ENCODE measurements at regions not wholly inside any gene's neighbourhood (a gene's known extent, or its start where the extent isn't known, plus 50 kb on each side); places are given as distances from the start of the nearest gene placed in this dataset.

DNA sequence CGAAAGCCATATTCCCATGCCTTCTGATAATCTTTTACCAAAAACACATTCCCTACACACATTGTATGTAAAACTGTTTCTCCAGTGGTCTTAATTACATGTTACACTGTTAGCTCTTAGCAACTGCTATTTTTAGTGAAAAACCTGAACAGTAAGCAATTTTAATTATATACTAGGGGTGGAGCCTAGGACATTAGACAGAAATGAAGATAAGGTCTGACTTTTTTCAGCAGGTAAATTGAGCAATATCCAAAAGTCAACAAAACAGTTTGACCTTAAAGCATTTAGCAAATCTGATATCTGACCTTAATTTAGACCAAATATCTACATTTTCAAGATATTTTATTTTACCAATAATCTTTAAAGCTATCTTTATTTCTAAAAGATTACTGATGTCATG lies 60.2 kb downstream of the PDE6H start:
- no peak overlapping the region for H2BK5ac ChIP-seq (ENCODE audit: low read depth, low read length, poor library complexity, severe bottlenecking)

DNA sequence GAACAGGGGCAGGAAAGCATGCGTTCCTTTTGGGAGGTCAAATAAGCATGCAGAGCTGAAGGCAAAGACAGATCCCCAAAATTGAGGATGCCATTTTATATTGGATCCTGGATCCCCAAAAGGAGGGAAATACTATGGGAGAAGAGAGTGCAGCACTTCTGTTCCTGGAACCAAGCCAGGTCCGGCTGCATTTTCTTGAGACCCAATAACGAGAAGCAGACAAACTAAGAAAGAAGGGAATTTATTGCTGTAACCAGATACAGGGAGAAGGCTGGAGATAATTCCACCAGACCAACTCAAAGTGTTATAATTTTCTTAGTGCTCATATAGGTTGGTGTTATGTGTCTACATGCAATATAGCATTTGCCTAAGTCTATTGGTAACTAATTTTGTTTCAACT lies 60.8 kb downstream of the PDE6H start:
- no peak overlapping the region for H2AFZ ChIP-seq (ENCODE audit: low read depth, low read length)
- no peaks in the 10 kb centered on the region for H3K9me3 ChIP-seq (ENCODE audit: control insufficient read depth, low read length)
- H4K8ac ChIP-seq (ENCODE audit: low read length), result no peak overlapping the region
- H3K14ac ChIP-seq (ENCODE audit: low read length in 2 of 2), result no peak overlapping the region
- H3K36me3 ChIP-seq (ENCODE audit: control insufficient read depth in 1 of 2, insufficient read depth in 2 of 2, low read depth in 1 of 2, low read length in 2 of 2), result no peaks in the 10 kb centered on the region
- H2BK120ac ChIP-seq (ENCODE audit: low read depth, low read length), result no peak overlapping the region
- no peaks in the 10 kb centered on the region for H3K27me3 ChIP-seq (ENCODE audit: control insufficient read depth in 1 of 2, insufficient read depth in 1 of 2, low read length in 2 of 2)
- no peak overlapping the region for H3K18ac ChIP-seq (ENCODE audit: low read depth in 1 of 2, low read length in 2 of 2)
- WGBS, result 56% methylated on average over 3 of the region's 3 CpGs
- H2BK5ac ChIP-seq (ENCODE audit: low read depth, low read length, poor library complexity, severe bottlenecking), result no peak overlapping the region
- no peak overlapping the region for H3K27ac ChIP-seq (ENCODE audit: low read length, poor library complexity, severe bottlenecking)
- no peak overlapping the region for H3K4me2 ChIP-seq (ENCODE audit: low read length, poor library complexity, severe bottlenecking)
- H3K4me1 ChIP-seq (ENCODE audit: control insufficient read depth, insufficient read depth, low read depth, low read length), result peaks cover 1% of the 10 kb centered on the region
- H2BK12ac ChIP-seq (ENCODE audit: low read length in 2 of 2), result no peak overlapping the region
- no peaks in the 10 kb centered on the region for H3K79me1 ChIP-seq (replicated peaks; ENCODE audit: low read length, poor library complexity, severe bottlenecking)
- no peak overlapping the region for H3K23ac ChIP-seq (ENCODE audit: low read length in 2 of 2)
- H3K9ac ChIP-seq (ENCODE audit: low read length), result no peak overlapping the region
- DNase-seq, result no peak
- H3K4ac ChIP-seq (ENCODE audit: low read depth in 1 of 2, low read length in 2 of 2), result no peak overlapping the region
- no peak overlapping the region for H2AK5ac ChIP-seq (ENCODE audit: low read length, severe bottlenecking)
- no peak overlapping the region for H4K91ac ChIP-seq (ENCODE audit: low read length)
- H3K4me3 ChIP-seq (ENCODE audit: insufficient read depth in 1 of 2, low read depth in 1 of 2, low read length in 2 of 2), result no peak overlapping the region
- no peak overlapping the region for H2BK15ac ChIP-seq (ENCODE audit: low read depth, poor library complexity, severe bottlenecking)

More for the DNA sequence above, 60.2 kb downstream of the PDE6H start:
- H3K23ac ChIP-seq (ENCODE audit: low read length in 2 of 2), result no peak overlapping the region
- no peaks in the 10 kb centered on the region for H3K36me3 ChIP-seq (ENCODE audit: control insufficient read depth in 1 of 2, insufficient read depth in 2 of 2, low read depth in 1 of 2, low read length in 2 of 2)
- no peak overlapping the region for H2BK120ac ChIP-seq (ENCODE audit: low read depth, low read length)
- no peak overlapping the region for H2AK5ac ChIP-seq (ENCODE audit: low read length, severe bottlenecking)
- no peaks in the 10 kb centered on the region for H3K27me3 ChIP-seq (ENCODE audit: control insufficient read depth in 1 of 2, insufficient read depth in 1 of 2, low read length in 2 of 2)
- H3K9ac ChIP-seq (ENCODE audit: low read length), result no peak overlapping the region
- H2BK15ac ChIP-seq (ENCODE audit: low read depth, poor library complexity, severe bottlenecking), result no peak overlapping the region
- H3K79me1 ChIP-seq (replicated peaks; ENCODE audit: low read length, poor library complexity, severe bottlenecking), result no peaks in the 10 kb centered on the region
- no peak overlapping the region for H2BK12ac ChIP-seq (ENCODE audit: low read length in 2 of 2)
- no peak overlapping the region for H3K18ac ChIP-seq (ENCODE audit: low read depth in 1 of 2, low read length in 2 of 2)
- DNase-seq, result no peak
- no peak overlapping the region for H4K8ac ChIP-seq (ENCODE audit: low read length)
- H3K9me3 ChIP-seq (ENCODE audit: control insufficient read depth, low read length), result peaks cover 5% of the 10 kb centered on the region
- no peak overlapping the region for H3K4me3 ChIP-seq (ENCODE audit: insufficient read depth in 1 of 2, low read depth in 1 of 2, low read length in 2 of 2)
- no peak overlapping the region for H3K14ac ChIP-seq (ENCODE audit: low read length in 2 of 2)
- no peak overlapping the region for H2AFZ ChIP-seq (ENCODE audit: low read depth, low read length)
- no peak overlapping the region for H3K4ac ChIP-seq (ENCODE audit: low read depth in 1 of 2, low read length in 2 of 2)
- no peak overlapping the region for H3K27ac ChIP-seq (ENCODE audit: low read length, poor library complexity, severe bottlenecking)
- H3K4me2 ChIP-seq (ENCODE audit: low read length, poor library complexity, severe bottlenecking), result no peak overlapping the region
- H4K91ac ChIP-seq (ENCODE audit: low read length), result no peak overlapping the region
- 89% methylated on average over 1 of the region's 1 CpG for WGBS
- peaks cover 1% of the 10 kb centered on the region for H3K4me1 ChIP-seq (ENCODE audit: control insufficient read depth, insufficient read depth, low read depth, low read length)

DNA sequence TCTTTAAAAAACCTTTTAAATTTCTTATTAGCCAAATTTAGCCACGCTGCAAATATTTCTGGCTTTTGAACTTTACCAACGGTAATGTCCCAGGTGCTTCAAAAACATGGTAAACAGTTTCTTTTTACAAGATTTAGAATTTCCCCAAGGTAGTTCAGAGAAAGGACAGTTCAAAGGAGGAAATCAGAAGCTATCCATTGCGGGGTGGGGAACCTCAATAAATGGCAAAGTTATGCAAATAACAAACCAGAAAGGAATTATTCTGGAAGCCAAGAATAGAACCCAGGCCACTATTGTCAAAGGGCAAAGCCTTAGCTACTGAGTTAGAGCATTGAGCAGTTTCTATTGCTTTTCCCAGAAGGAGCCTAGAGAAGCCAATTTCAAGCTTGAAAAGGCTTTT lies 62.3 kb downstream of the PDE6H start:
- Histone ChIP-seq H3K4ac (ENCODE audit: low read depth in 1 of 2, low read length in 2 of 2) (no peak overlapping the region), H3K79me1 (replicated peaks; ENCODE audit: low read length, poor library complexity, severe bottlenecking) (no peaks in the 10 kb centered on the region), H3K4me1 (ENCODE audit: control insufficient read depth, insufficient read depth, low read depth, low read length) (peaks cover 1% of the 10 kb centered on the region), H3K9me3 (ENCODE audit: control insufficient read depth, low read length) (no peaks in the 10 kb centered on the region), H2AK5ac (ENCODE audit: low read length, severe bottlenecking) (no peak overlapping the region), H2BK5ac (ENCODE audit: low read depth, low read length, poor library complexity, severe bottlenecking) (no peak overlapping the region), H3K4me2 (ENCODE audit: low read length, poor library complexity, severe bottlenecking) (no peak overlapping the region), H3K36me3 (ENCODE audit: control insufficient read depth in 1 of 2, insufficient read depth in 2 of 2, low read depth in 1 of 2, low read length in 2 of 2) (no peaks in the 10 kb centered on the region), H3K14ac (ENCODE audit: low read length in 2 of 2) (no peak overlapping the region), H3K18ac (ENCODE audit: low read depth in 1 of 2, low read length in 2 of 2) (no peak overlapping the region), H3K4me3 (ENCODE audit: insufficient read depth in 1 of 2, low read depth in 1 of 2, low read length in 2 of 2) (no peak overlapping the region), H2AFZ (ENCODE audit: low read depth, low read length) (no peak overlapping the region), H3K23ac (ENCODE audit: low read length in 2 of 2) (no peak overlapping the region), H4K8ac (ENCODE audit: low read length) (no peak overlapping the region), H3K9ac (ENCODE audit: low read length) (no peak overlapping the region), H3K27ac (ENCODE audit: low read length, poor library complexity, severe bottlenecking) (no peak overlapping the region), H2BK15ac (ENCODE audit: low read depth, poor library complexity, severe bottlenecking) (no peak overlapping the region), H4K91ac (ENCODE audit: low read length) (no peak overlapping the region), H2BK12ac (ENCODE audit: low read length in 2 of 2) (no peak overlapping the region), H3K27me3 (ENCODE audit: control insufficient read depth in 1 of 2, insufficient read depth in 1 of 2, low read length in 2 of 2) (no peaks in the 10 kb centered on the region), H2BK120ac (ENCODE audit: low read depth, low read length) (no peak overlapping the region)
- DNase-seq, result no peak
- 74% methylated on average over 2 of the region's 3 CpGs for WGBS

DNA sequence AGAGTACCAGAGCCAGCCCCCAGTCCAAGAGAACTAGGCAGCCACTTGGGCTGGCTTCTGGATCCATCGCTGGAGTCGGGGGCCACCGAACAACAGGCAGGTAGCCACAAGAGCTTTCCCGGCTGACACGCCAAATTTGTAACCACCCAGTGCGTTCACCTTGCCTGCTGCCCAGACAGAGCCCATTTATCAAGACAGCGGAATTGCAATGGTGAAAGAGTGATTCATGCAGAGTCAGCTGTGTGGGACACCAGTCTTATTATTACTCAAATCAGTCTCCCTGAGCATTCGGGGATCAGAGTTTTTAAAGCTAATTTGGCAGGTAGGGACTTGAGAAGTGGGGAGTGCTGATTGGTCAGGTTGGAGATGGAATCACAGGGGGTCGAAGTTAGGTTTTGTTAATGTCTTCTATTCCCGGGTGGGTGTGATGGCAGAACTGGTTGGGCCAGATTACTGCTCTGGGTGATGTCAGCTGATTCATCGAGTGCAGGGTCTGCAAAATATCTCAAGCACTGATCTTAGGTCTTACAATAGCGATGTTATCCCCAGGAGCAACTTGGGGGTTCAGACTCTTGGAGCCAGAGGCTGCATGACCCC lies 64.3 kb downstream of the PDE6H start:
- H3K4me3 ChIP-seq (ENCODE audit: insufficient read depth in 1 of 2, low read depth in 1 of 2, low read length in 2 of 2), result no peak overlapping the region
- no peak overlapping the region for H2BK12ac ChIP-seq (ENCODE audit: low read length in 2 of 2)
- no peak overlapping the region for H3K4ac ChIP-seq (ENCODE audit: low read depth in 1 of 2, low read length in 2 of 2)
- H2BK120ac ChIP-seq (ENCODE audit: low read depth, low read length), result no peak overlapping the region
- WGBS, result 77% methylated on average over 11 of the region's 12 CpGs
- no peaks in the 10 kb centered on the region for H3K36me3 ChIP-seq (ENCODE audit: control insufficient read depth in 1 of 2, insufficient read depth in 2 of 2, low read depth in 1 of 2, low read length in 2 of 2)
- H3K9me3 ChIP-seq (ENCODE audit: control insufficient read depth, low read length), result no peaks in the 10 kb centered on the region
- H3K4me1 ChIP-seq (ENCODE audit: control insufficient read depth, insufficient read depth, low read depth, low read length), result peaks cover 1% of the 10 kb centered on the region
- no peak overlapping the region for H3K9ac ChIP-seq (ENCODE audit: low read length)
- H3K79me1 ChIP-seq (replicated peaks; ENCODE audit: low read length, poor library complexity, severe bottlenecking), result no peaks in the 10 kb centered on the region
- no peak for DNase-seq
- H3K27ac ChIP-seq (ENCODE audit: low read length, poor library complexity, severe bottlenecking), result no peak overlapping the region
- H3K18ac ChIP-seq (ENCODE audit: low read depth in 1 of 2, low read length in 2 of 2), result no peak overlapping the region
- no peaks in the 10 kb centered on the region for H3K27me3 ChIP-seq (ENCODE audit: control insufficient read depth in 1 of 2, insufficient read depth in 1 of 2, low read length in 2 of 2)
- no peak overlapping the region for H2AFZ ChIP-seq (ENCODE audit: low read depth, low read length)
- H3K23ac ChIP-seq (ENCODE audit: low read length in 2 of 2), result no peak overlapping the region
- no peak overlapping the region for H2AK5ac ChIP-seq (ENCODE audit: low read length, severe bottlenecking)
- H4K8ac ChIP-seq (ENCODE audit: low read length), result no peak overlapping the region
- no peak overlapping the region for H3K4me2 ChIP-seq (ENCODE audit: low read length, poor library complexity, severe bottlenecking)
- H2BK15ac ChIP-seq (ENCODE audit: low read depth, poor library complexity, severe bottlenecking), result no peak overlapping the region
- H3K14ac ChIP-seq (ENCODE audit: low read length in 2 of 2), result no peak overlapping the region
- no peak overlapping the region for H4K91ac ChIP-seq (ENCODE audit: low read length)
- no peak overlapping the region for H2BK5ac ChIP-seq (ENCODE audit: low read depth, low read length, poor library complexity, severe bottlenecking)

All from mesenchymal stem cell (in vitro differentiated cells and primary cell).